Endothelial cell of umbilical vein (primary cell): ENCODE measurements at regions not wholly inside any gene's neighbourhood (a gene's known extent, or its start where the extent isn't known, plus 50 kb on each side); places are given as distances from the start of the nearest gene placed in this dataset.

Experiments used
- BruUV-seq: library from RNA; stranded (reverse); fragments of 400-500 nt; replicated peaks from 2 replicates; lab custom pipeline; 2021; lab: Mats Ljungman, UMichigan
- CTCF ChIA-PET: fragments of 300-600, 350-600 bp; sonication (Branson Sonifier 250); formaldehyde crosslinking; loops from one replicate; lab custom pipeline; 2021; ENCODE audit warnings: antibody characterized with exemption, inconsistent platforms; lab: Charles Lee
- POLR2A ChIA-PET: fragments of 300-600, 350-600 bp; sonication (Branson Sonifier 250); formaldehyde crosslinking; loops from one replicate; lab custom pipeline; 2021; ENCODE audit warnings: antibody characterized with exemption, inconsistent platforms; lab: Charles Lee
- DNase-seq: peaks from one replicate; pipeline ENCODE4 v3.0.0-alpha.2; 2011; ENCODE audit warnings: low read depth, low spot score
- FAIRE-seq: peaks from 2 replicates; lab custom pipeline; 2011; peaks lifted over from hg19 to GRCh38; lab: Jason Lieb, UNC
- H2AFZ ChIP-seq: 2 replicates; pipeline ENCODE4 v1.6.0; 2012; ENCODE audit warnings: low read depth, low read length, control low read depth, inconsistent platforms
- H3K27ac ChIP-seq: 2 replicates; pipeline ENCODE4 v1.5.1; 2011; ENCODE audit warnings: low read depth, mild to moderate bottlenecking, control low read depth, low read length, moderate library complexity; ENCODE audit not compliant: insufficient read depth
- H3K27me3 ChIP-seq, 2 experiments: 2 replicates each; pipeline versions ENCODE4 v1.6.0 to v1.6.1; 2011; ENCODE audit warnings: low read length in 2 of 2, mixed read lengths in 1 of 2; ENCODE audit not compliant: control insufficient read depth in 2 of 2, insufficient read depth in 2 of 2
- H3K36me3 ChIP-seq, 2 experiments: 2 replicates in 1 of 2; 3 replicates in 1 of 2; pipeline ENCODE4 v1.5.1; 2011; ENCODE audit warnings: low read length in 2 of 2, mild to moderate bottlenecking in 1 of 2, moderate library complexity in 1 of 2; ENCODE audit not compliant: control insufficient read depth in 2 of 2, insufficient read depth in 2 of 2; ENCODE audit errors: extremely low read depth in 1 of 2
- H3K4me1 ChIP-seq: 3 replicates; pipeline ENCODE4 v1.5.1; 2011; ENCODE audit warnings: mild to moderate bottlenecking, low read length; ENCODE audit not compliant: control insufficient read depth, insufficient read depth; ENCODE audit errors: extremely low read depth
- H3K4me2 ChIP-seq: 2 replicates; pipeline ENCODE4 v1.6.1; 2011; ENCODE audit warnings: low read length, control low read depth, mixed read lengths; ENCODE audit not compliant: insufficient read depth
- H3K4me3 ChIP-seq, 3 experiments: fragments of 200-600 bp in 1 of 3; sonication (generic), shearing (Covaris generic) in 1 of 3; replicated peaks in 1 of 3; 2 replicates each; pipeline ENCODE4 v1.5.1; 2011 to 2016; ENCODE audit warnings: control low read depth in 3 of 3, low read length in 3 of 3, mild to moderate bottlenecking in 2 of 3, inconsistent platforms in 1 of 3, low read depth in 1 of 3, moderate library complexity in 1 of 3; ENCODE audit not compliant: insufficient read depth in 1 of 3
- H3K79me2 ChIP-seq: 2 replicates; pipeline ENCODE4 v1.6.0; 2012; ENCODE audit warnings: low read length, inconsistent platforms; ENCODE audit not compliant: control insufficient read depth, insufficient read depth
- H3K9ac ChIP-seq: replicated peaks from 2 replicates; pipeline ENCODE3; 2011; ENCODE audit warnings: low read length, control low read depth; ENCODE audit not compliant: insufficient read depth; ENCODE audit errors: extremely low read depth
- H3K9me1 ChIP-seq: replicated peaks from 3 replicates; pipeline ENCODE4 v1.6.0; 2011; ENCODE audit warnings: mild to moderate bottlenecking, low read length; ENCODE audit not compliant: control insufficient read depth, insufficient read depth; ENCODE audit errors: extremely low read depth
- H3K9me3 ChIP-seq: replicated peaks from 2 replicates; pipeline ENCODE4 v1.5.1; 2012; ENCODE audit warnings: low read length, inconsistent platforms; ENCODE audit not compliant: control insufficient read depth, insufficient read depth
- H4K20me1 ChIP-seq: replicated peaks from 2 replicates; pipeline ENCODE3; 2011; ENCODE audit warnings: mild to moderate bottlenecking, low read length; ENCODE audit not compliant: control insufficient read depth, insufficient read depth; ENCODE audit errors: extremely low read depth
- CTCF ChIP-seq, 2 donors: IDR thresholded peaks; 1 replicate in 1 of 2; 2 replicates in 1 of 2; pipeline ENCODE4 v1.5.1; 2011; ENCODE audit warnings: low read length in 2 of 2, mild to moderate bottlenecking in 2 of 2, moderate library complexity in 2 of 2, control low read depth in 1 of 2, inconsistent platforms in 1 of 2, low read depth in 1 of 2; ENCODE audit not compliant: insufficient read depth in 1 of 2; ENCODE audit errors: extremely low read depth in 1 of 2
- EZH2 ChIP-seq: IDR thresholded peaks from 2 replicates; pipeline ENCODE4 v1.6.1; 2012; ENCODE audit warnings: borderline replicate concordance, low read depth, mild to moderate bottlenecking, moderate library complexity, low read length, inconsistent platforms; ENCODE audit not compliant: severe bottlenecking
- FOS ChIP-seq: IDR thresholded peaks from 2 replicates; pipeline ENCODE4 v1.6.1; 2011; ENCODE audit warnings: mild to moderate bottlenecking, low read length, moderate library complexity, borderline replicate concordance; ENCODE audit not compliant: insufficient read depth
- GATA2 ChIP-seq: IDR thresholded peaks from 2 replicates; pipeline ENCODE4 v1.7.0; 2011; ENCODE audit warnings: low read depth, mild to moderate bottlenecking, moderate library complexity, mixed read lengths, low read length; ENCODE audit not compliant: insufficient read length, insufficient read depth
- JUN ChIP-seq: IDR thresholded peaks from 2 replicates; pipeline ENCODE4 v1.6.1; 2011; ENCODE audit warnings: borderline replicate concordance, low read depth; ENCODE audit not compliant: insufficient read length, insufficient read depth
- MAX ChIP-seq: IDR thresholded peaks from 2 replicates; pipeline ENCODE4 v1.6.1; 2011; ENCODE audit not compliant: insufficient read depth, insufficient read length
- MYC ChIP-seq: IDR thresholded peaks from one replicate; pipeline ENCODE4 v1.6.1; 2011; ENCODE audit warnings: mild to moderate bottlenecking, low read depth, low read length
- POLR2A ChIP-seq: IDR thresholded peaks from 2 replicates; pipeline ENCODE4 v1.6.1; 2012; ENCODE audit warnings: low read depth, mild to moderate bottlenecking, control low read depth, low read length
- POLR2AphosphoS5 ChIP-seq: IDR thresholded peaks from 2 replicates; pipeline ENCODE4 v1.6.1; 2012; ENCODE audit warnings: low read depth, mild to moderate bottlenecking, control low read depth, low read length, moderate library complexity; ENCODE audit not compliant: insufficient read depth
- dilution Hi-C: fragments of 300-500 bp; cut with MboI; formaldehyde crosslinking; loops from one replicate; pipeline ENCODE4 v1.15.0; 2019; ENCODE audit warnings: low sequenced_read_pairs; ENCODE audit not compliant: extremely low pct_ligation_motif_present
- intact Hi-C: fragments of 100-400 bp; cut with micrococcal nuclease; formaldehyde crosslinking; loops from one replicate; pipeline ENCODE4 v1.10.0; 2022

DNA sequence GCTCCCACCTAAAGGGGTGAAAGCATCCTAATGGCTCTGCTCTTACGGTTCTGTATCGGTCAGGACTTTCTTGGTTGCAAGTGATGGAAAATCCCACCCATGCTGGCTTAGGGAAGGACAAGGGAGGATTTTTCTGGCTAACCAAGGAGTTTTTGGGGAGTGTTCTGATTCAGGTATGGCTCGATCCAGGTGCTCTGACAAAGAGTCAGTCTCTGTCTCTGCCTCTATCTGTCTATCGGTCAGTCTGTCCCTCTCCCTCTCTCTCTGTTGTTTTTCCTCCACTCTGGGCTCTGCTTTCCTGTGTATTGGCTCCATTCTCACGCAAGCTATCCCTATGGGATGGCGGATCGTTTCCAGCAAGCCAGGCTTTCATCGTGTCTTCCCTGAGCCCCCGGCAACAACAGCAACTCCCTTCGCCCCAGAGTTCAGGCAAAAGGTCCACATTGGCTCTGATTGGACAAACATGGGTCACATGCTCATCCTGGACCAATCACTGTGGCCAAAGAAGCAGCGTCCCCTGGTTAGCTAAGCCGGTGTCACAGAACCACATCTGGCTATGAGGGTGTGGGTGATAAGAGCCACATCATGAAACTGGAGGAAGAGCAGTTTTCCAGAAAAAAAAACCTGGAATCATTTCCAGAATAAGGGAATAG lies 160.3 kb downstream of the BMP7 start:
- H2AFZ ChIP-seq: no peak overlapping the region
- H3K27me3 ChIP-seq: no peaks in the 10 kb centered on the region
- BruUV-seq: no TSS peak
- DNase-seq (no peak), FAIRE-seq (no peak)
- H3K36me3 ChIP-seq: no peaks in the 10 kb centered on the region
- H3K79me2 ChIP-seq: no peaks in the 10 kb centered on the region
- no peak overlapping the region for H3K27ac ChIP-seq
- H3K4me2 ChIP-seq: no peak overlapping the region
- H3K9ac ChIP-seq: no peak overlapping the region
- intact Hi-C loops: no loop called here
- dilution Hi-C loops: no loop called here
- TF ChIP-seq JUN (no peak), GATA2 (no peak), POLR2A (no peak), MAX (no peak), EZH2 (no peak), CTCF (IDR thresholded peaks at IDR 0.05; ENCODE audit: extremely low read depth in 1 of 2, insufficient read depth in 1 of 2, low read depth in 1 of 2, low read length in 2 of 2) (no peak), MYC (no peak), POLR2AphosphoS5 (no peak), FOS (no peak)
- H3K4me1 ChIP-seq: no peaks in the 10 kb centered on the region
- H3K4me3 ChIP-seq: no peak overlapping the region
- H3K9me1 ChIP-seq: no peaks in the 10 kb centered on the region
- no peaks in the 10 kb centered on the region for H4K20me1 ChIP-seq
- H3K9me3 ChIP-seq: peaks cover 2% of the 10 kb centered on the region
- ChIA-PET POLR2A (no interaction called here), CTCF (no interaction called here)
